Smooth muscle cell (in vitro differentiated cells): ENCODE measurements at regions not wholly inside any gene's neighbourhood (a gene's known extent, or its start where the extent isn't known, plus 50 kb on each side); places are given as distances from the start of the nearest gene placed in this dataset.

Experiments
- DNase-seq: peaks from one replicate; lab custom pipeline; 2025; ENCODE audit not compliant: unreplicated experiment; lab: John Stamatoyannopoulos, UW
- H2AFZ ChIP-seq: fragments of 200-600 bp; sonication (generic); 2 replicates; pipeline ENCODE4 v1.6.0; 2016; ENCODE audit warnings: antibody characterized with exemption, low read depth, mild to moderate bottlenecking
- H3F3A ChIP-seq: fragments of 200-600 bp; sonication (generic); 2 replicates; pipeline ENCODE4 v1.6.0; 2017; ENCODE audit warnings: antibody characterized with exemption, low read depth
- H3K27ac ChIP-seq: fragments of 200-600 bp; sonication (generic); 2 replicates; pipeline ENCODE4 v1.5.1; 2016; ENCODE audit warnings: low read depth, mild to moderate bottlenecking
- H3K27me3 ChIP-seq: fragments of 200-600 bp; sonication (generic); 2 replicates; pipeline ENCODE4 v1.6.1; 2016; ENCODE audit warnings: low read depth, mild to moderate bottlenecking
- H3K36me3 ChIP-seq: fragments of 200-600 bp; sonication (generic); 2 replicates; pipeline ENCODE4 v1.5.1; 2016; ENCODE audit warnings: low read depth
- H3K4me1 ChIP-seq: fragments of 200-600 bp; sonication (generic); 2 replicates; pipeline ENCODE4 v1.5.1; 2016; ENCODE audit warnings: low read depth
- H3K4me2 ChIP-seq: fragments of 200-600 bp; sonication (generic); 2 replicates; pipeline ENCODE4 v1.6.0; 2016; ENCODE audit warnings: mild to moderate bottlenecking
- H3K4me3 ChIP-seq: fragments of 200-600 bp; sonication (generic); 2 replicates; pipeline ENCODE4 v1.5.1; 2016; ENCODE audit warnings: mild to moderate bottlenecking
- H3K79me2 ChIP-seq: fragments of 200-600 bp; sonication (generic); 2 replicates; pipeline ENCODE4 v1.6.0; 2016; ENCODE audit warnings: low read depth, mild to moderate bottlenecking
- H3K9ac ChIP-seq: fragments of 200-600 bp; sonication (generic); 2 replicates; pipeline ENCODE4 v1.6.0; 2016; ENCODE audit warnings: low read depth
- H3K9me3 ChIP-seq: fragments of 200-600 bp; sonication (generic); replicated peaks from 2 replicates; pipeline ENCODE4 v1.5.1; 2016; ENCODE audit warnings: low read depth
- H4K20me1 ChIP-seq: fragments of 200-600 bp; sonication (generic); 2 replicates; pipeline ENCODE4 v1.6.0; 2016; ENCODE audit warnings: low read depth
- CTCF ChIP-seq: fragments of 200-600 bp; sonication (generic); IDR thresholded peaks from 2 replicates; pipeline ENCODE4 v1.5.1; 2017; ENCODE audit warnings: borderline replicate concordance, mild to moderate bottlenecking, antibody characterized with exemption; ENCODE audit not compliant: insufficient read depth, poor library complexity, severe bottlenecking
- WGBS: methylation state at CpG from one replicate; pipeline ENCODE4 v1.1.7; 2016; ENCODE audit warnings: low lambda C conversion rate; 5-methylcytosine and 5-hydroxymethylcytosine counted together

- Histone ChIP-seq H3K27ac (no peak overlapping the region), H3K27me3 (peaks cover 9% of the 10 kb centered on the region), H3K9ac (no peak overlapping the region), H3K4me1 (no peaks in the 10 kb centered on the region), H3K36me3 (no peaks in the 10 kb centered on the region), H3K4me2 (no peak overlapping the region), H3F3A (no peaks in the 10 kb centered on the region), H3K79me2 (no peaks in the 10 kb centered on the region), H4K20me1 (no peaks in the 10 kb centered on the region), H3K4me3 (no peak overlapping the region), H2AFZ (no peak overlapping the region), H3K9me3 (no peaks in the 10 kb centered on the region)
- 89% methylated on average over 17 of the region's 17 CpGs for WGBS
- no peak for DNase-seq
- TF ChIP-seq CTCF, result no peak
Observed at GRCh38 chr22:46055181-46055875, 78.4 kb upstream of the WNT7B start.

- Histone ChIP-seq H3K27me3 (peaks cover 16% of the 10 kb centered on the region), H3K36me3 (no peaks in the 10 kb centered on the region), H4K20me1 (no peaks in the 10 kb centered on the region), H3K27ac (no peak overlapping the region), H3K4me2 (no peak overlapping the region), H3K9me3 (no peaks in the 10 kb centered on the region), H3K4me1 (no peaks in the 10 kb centered on the region), H3K9ac (no peak overlapping the region), H2AFZ (no peak overlapping the region), H3K4me3 (no peak overlapping the region), H3F3A (no peaks in the 10 kb centered on the region), H3K79me2 (no peaks in the 10 kb centered on the region)
- no peak for DNase-seq
- 83% methylated on average over 18 of the region's 19 CpGs for WGBS
- TF ChIP-seq CTCF, result no peak
Observed at GRCh38 chr22:46055911-46056545, 79.1 kb upstream of the WNT7B start.

- no peak for TF ChIP-seq CTCF
- Histone ChIP-seq H4K20me1 (no peaks in the 10 kb centered on the region), H2AFZ (no peak overlapping the region), H3K4me1 (no peaks in the 10 kb centered on the region), H3K4me2 (no peak overlapping the region), H3K79me2 (no peaks in the 10 kb centered on the region), H3K4me3 (no peak overlapping the region), H3K27ac (no peak overlapping the region), H3K27me3 (peaks cover 22% of the 10 kb centered on the region), H3K9ac (no peak overlapping the region), H3K9me3 (no peaks in the 10 kb centered on the region), H3F3A (no peaks in the 10 kb centered on the region), H3K36me3 (no peaks in the 10 kb centered on the region)
- DNase-seq, result no peak
- 91% methylated on average over 9 of the region's 9 CpGs for WGBS
Observed at GRCh38 chr22:46056546-46057245, 79.7 kb upstream of the WNT7B start.
